GM21515 (cell line): ENCODE measurements at regions not wholly inside any gene's neighbourhood (a gene's known extent, or its start where the extent isn't known, plus 50 kb on each side); places are given as distances from the start of the nearest gene placed in this dataset.

Experiments
- ATAC-seq: cut with Tn5 transposase; IDR thresholded peaks from one replicate; pipeline ENCODE4 v1.9.1; 2021; ENCODE audit not compliant: unreplicated experiment

DNA sequence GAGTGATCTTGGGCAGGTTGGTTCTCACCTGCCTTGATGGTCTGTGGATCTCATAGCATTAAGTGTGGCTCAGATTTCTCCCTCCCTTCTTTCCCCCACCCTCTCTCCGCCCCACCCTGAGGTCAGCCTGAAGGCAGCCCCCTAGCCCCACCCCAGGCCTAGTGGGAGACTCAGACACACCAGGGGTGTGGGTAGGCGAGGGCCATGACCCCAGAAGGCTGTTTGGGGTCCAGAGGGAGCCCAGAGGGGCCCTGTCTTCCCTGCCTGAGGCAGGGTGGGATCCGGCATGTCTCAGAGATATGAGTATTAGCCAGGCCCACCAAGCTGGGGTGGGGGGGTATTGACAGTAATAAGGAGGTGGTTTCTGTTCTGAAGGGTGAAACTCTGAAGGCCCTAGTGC lies 160.5 kb downstream of the GLI2 start:
- no peak for ATAC-seq

DNA sequence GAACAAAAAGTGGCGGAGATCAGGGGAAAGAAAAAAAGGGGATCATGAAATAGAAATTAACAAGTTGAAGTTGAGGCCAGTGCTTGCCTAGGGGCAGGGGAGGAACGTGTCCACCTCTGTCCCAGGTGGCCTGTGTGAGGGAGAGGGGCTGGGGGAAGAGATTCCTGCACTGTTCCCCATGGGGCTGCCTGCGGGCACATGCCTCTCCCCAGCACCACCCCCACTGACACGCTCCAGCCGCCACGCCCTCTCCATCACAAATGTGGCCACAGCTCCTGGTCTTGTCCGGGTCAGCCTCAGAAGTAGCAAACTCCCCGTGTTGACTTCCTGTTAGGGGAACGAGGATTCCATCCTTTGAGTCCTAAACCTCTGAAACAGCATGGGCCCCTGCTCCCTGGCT lies 161.2 kb downstream of the GLI2 start:
- no peak for ATAC-seq

- no peak for ATAC-seq
Observed at GRCh38 chr2:120897399-120897798, 161.7 kb downstream of the GLI2 start.

DNA sequence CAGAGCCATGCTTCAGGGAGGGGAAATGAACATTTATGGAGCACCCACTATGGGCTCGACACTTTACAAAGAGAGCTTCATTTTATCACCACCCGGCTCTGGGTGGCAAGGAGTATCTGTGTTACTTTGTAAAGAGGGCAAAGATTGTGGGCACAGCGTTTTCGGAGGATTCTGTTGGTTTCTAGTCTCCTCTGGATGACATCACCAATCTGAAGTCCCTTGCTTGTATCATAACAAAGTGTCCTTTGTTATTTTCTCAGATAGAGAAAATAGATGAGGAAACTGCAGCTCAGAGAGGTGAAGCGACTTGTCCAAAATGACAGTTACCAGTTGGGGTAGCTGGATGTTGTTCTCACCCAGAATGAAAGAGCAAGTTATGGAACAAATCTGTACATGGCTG lies 162.8 kb downstream of the GLI2 start:
- ATAC-seq: no peak

GRCh38 chr2:120898961-120899750 lies 163.5 kb downstream of the GLI2 start:
- no peak for ATAC-seq

- ATAC-seq: no peak
Observed at GRCh38 chr2:120899771-120900170, 164.1 kb downstream of the GLI2 start.

- no peak for ATAC-seq
Observed at GRCh38 chr2:120901201-120901600, 165.5 kb downstream of the GLI2 start.

GRCh38 chr2:120902592-120902991 lies 166.9 kb downstream of the GLI2 start:
- no peak for ATAC-seq

DNA sequence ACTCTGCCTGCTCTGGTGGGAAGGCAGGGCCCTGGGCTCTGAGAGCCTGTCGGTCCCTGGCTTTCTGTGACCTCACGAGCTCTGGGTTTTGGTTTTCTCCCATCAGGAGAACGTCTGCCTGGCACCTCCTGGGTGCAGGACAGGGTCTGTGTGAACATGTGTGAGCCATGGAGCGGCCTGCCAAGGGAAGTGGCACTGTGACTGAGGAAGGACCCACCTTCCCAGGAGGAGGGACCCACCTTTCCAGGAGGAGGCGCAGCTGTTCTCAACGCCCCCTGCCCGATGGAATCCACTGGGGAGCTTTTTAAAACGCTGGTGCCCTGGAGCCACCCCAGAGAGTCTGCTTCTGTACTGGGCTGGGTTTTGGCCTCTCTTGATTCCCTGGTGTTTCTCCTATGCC lies 168.7 kb downstream of the GLI2 start:
- ATAC-seq: no peak

GRCh38 chr2:120904830-120905234 lies 169.2 kb downstream of the GLI2 start:
- no peak for ATAC-seq

GRCh38 chr2:120905298-120905697 lies 169.6 kb downstream of the GLI2 start:
- ATAC-seq: no peak

GRCh38 chr2:120905824-120906571 lies 170.3 kb downstream of the GLI2 start:
- ATAC-seq: no peak

- ATAC-seq: no peak
Observed at GRCh38 chr2:120906914-120907313, 171.2 kb downstream of the GLI2 start.

DNA sequence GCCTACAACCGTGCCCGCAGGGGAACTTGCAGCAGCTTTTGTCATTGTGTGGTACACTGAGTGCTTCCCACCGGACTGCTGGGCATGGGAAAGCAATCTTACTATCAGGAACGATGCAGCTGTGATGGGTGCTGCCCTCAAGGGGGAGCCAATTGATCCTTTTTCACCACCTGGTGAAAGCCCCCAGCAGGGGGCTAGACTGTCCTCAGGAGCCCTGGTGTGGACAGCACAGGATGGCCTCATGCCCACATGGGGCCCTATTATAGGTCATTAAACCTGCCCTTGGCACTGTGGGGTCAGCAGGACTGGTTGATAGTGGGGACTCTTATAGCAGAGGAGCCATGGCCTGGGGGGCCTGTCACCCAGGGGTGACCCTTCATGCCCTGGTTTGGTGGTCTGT lies 172.2 kb downstream of the GLI2 start:
- ATAC-seq: no peak

GRCh38 chr2:120908314-120908975 lies 172.8 kb downstream of the GLI2 start:
- ATAC-seq: no peak

- no peak for ATAC-seq
Observed at GRCh38 chr2:120909102-120909501, 173.4 kb downstream of the GLI2 start.

- ATAC-seq: no peak
Observed at GRCh38 chr2:120910164-120910563, 174.5 kb downstream of the GLI2 start.

GRCh38 chr2:120910956-120911951 lies 175.6 kb downstream of the GLI2 start:
- ATAC-seq: no peak

DNA sequence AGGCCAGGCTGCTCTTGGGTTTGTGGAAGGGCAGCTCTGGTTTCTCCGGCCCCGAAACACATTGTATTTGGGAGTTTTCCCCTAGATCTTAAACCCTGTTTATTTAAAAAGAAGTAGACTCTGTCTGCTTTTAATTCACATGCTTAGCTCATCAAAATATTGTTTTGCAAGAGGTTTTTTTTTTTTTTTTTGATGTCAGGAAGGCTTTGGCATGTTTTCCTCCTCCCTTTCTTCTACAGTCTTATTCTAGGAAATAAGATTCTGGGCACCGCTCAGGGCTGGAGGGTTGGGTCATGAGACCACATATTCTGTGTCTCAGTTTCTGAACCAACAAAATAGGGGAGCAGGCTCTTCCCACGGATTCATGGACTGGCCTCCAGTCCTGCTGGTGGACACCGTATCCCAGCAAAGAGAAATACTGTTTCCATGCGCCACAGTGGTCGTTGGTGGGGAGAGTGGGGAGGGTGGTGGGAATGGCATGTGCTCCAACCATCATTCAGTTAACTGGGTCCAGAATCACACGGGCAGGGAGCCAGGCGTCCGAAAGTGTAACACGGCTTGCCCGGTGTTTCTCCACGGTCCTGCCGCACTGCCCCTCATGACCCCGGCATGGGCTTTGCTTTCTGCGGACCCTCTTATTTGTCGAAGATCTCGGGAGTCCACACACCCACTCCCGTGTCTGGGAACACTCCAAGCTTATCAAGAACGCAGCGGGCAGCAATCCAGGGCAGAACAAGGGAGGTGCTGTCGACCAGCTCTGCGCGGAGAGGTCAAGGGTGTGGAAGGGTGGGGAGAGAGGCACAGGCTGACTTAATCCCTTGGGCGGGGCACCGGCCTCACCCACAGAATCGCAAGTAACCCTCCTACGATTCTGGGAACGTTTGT lies 176.7 kb downstream of the GLI2 start:
- ATAC-seq: no peak
